ENCODE measurements at regions not wholly inside any gene's neighbourhood (a gene's known extent, or its start where the extent isn't known, plus 50 kb on each side); places are given as distances from the start of the nearest gene placed in this dataset.

DNA sequence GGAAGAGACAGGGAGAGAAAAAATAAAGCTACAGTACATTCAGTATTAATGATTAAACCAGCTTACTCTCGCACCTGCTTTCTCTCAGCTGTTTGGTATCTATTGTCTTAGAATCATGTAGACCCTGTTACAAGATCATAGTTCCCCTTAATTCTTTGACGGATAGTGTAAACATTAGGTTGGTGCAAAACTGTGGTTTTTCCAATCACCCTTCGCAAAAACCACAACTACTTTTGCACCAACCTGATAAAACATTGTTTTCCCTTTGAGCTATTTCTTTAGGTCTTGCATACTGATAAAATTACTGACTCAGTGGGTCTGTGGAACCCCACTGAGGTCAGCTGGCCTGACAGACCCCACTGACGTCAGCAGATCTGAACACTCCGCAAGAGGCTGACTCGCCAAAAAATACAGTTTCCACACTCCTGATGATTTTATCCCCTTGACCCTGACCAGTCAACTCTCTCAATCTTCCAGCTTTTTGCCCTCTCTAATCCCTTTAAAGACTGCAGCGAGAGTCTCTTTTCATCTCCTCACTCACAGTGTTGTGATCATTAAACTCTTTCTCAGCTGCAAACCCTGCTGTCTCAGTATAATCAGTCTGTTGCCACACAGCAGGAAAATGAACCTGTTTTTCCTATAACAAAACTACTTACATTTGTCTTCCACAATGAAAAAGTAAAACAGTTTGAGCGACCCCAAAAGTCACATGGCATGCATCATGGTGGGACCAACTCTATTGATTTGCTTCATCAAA lies 123.9 kb downstream of the SLITRK6 start:
- Histone ChIP-seq H3K9ac (ENCODE audit: low read length) (no peak overlapping the region), H3K4me3 (ENCODE audit: low read depth, low read length, poor library complexity, severe bottlenecking) (no peak overlapping the region), H2AFZ (ENCODE audit: low read length) (no peak overlapping the region), H4K20me1 (ENCODE audit: insufficient read depth, low read length) (no peaks in the 10 kb centered on the region), H3K9me3 (ENCODE audit: low read length) (0 out of 2 replicates have a peak, but pooled peaks cover 3% of the 10 kb centered on the region), H3K79me2 (ENCODE audit: insufficient read depth, low read length) (no peaks in the 10 kb centered on the region), H3K4me2 (ENCODE audit: low read length) (no peak overlapping the region), H3F3A (ENCODE audit: insufficient read depth, low read length) (no peaks in the 10 kb centered on the region), H3K36me3 (ENCODE audit: insufficient read depth, low read length) (no peaks in the 10 kb centered on the region), H3K27me3 (ENCODE audit: insufficient read depth, low read length) (no peaks in the 10 kb centered on the region), H3K27ac (ENCODE audit: low read depth, low read length, poor library complexity, severe bottlenecking) (no peak overlapping the region), H3K9me2 (ENCODE audit: low read depth, low read length) (no peaks in the 10 kb centered on the region), H3K4me1 (ENCODE audit: insufficient read depth, low read length, severe bottlenecking) (no peaks in the 10 kb centered on the region)
- TF ChIP-seq EZH2 (IDR thresholded peaks at IDR 0.05; ENCODE audit: borderline replicate concordance, low read length), result no peak
- TF ChIP-seq, protein P1, sequence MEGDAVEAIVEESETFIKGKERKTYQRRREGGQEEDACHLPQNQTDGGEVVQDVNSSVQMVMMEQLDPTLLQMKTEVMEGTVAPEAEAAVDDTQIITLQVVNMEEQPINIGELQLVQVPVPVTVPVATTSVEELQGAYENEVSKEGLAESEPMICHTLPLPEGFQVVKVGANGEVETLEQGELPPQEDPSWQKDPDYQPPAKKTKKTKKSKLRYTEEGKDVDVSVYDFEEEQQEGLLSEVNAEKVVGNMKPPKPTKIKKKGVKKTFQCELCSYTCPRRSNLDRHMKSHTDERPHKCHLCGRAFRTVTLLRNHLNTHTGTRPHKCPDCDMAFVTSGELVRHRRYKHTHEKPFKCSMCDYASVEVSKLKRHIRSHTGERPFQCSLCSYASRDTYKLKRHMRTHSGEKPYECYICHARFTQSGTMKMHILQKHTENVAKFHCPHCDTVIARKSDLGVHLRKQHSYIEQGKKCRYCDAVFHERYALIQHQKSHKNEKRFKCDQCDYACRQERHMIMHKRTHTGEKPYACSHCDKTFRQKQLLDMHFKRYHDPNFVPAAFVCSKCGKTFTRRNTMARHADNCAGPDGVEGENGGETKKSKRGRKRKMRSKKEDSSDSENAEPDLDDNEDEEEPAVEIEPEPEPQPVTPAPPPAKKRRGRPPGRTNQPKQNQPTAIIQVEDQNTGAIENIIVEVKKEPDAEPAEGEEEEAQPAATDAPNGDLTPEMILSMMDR (IDR thresholded peaks at IDR 0.05; ENCODE audit: low read length), result no peak

DNA sequence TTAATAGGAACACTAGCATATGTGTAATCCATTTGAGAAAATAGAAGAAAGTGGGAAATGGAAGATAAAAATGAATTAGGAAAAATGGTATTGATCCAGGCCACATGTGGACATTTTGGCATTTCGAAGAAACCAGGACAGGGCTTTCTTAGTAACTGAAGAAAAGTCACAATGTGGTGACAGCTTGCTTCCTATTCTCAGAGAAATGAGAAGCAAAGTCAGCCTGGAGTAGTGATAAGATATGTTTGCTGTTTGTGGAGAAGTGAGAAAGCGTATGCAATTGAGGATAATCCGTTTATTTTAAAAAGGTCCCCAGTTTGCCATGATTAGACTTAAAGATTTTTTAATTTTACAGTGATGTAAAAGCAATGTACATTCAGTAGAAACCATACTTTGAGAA lies 127.9 kb downstream of the SLITRK6 start:
- H3K4me2 ChIP-seq (ENCODE audit: low read length), result no peak overlapping the region
- no peak overlapping the region for H3K9ac ChIP-seq (ENCODE audit: low read length)
- H3K9me2 ChIP-seq (ENCODE audit: low read depth, low read length), result no peaks in the 10 kb centered on the region
- no peaks in the 10 kb centered on the region for H4K20me1 ChIP-seq (ENCODE audit: insufficient read depth, low read length)
- H3F3A ChIP-seq (ENCODE audit: insufficient read depth, low read length), result no peaks in the 10 kb centered on the region
- no peaks in the 10 kb centered on the region for H3K27me3 ChIP-seq (ENCODE audit: insufficient read depth, low read length)
- H3K4me1 ChIP-seq (ENCODE audit: insufficient read depth, low read length, severe bottlenecking), result no peaks in the 10 kb centered on the region
- H3K27ac ChIP-seq (ENCODE audit: low read depth, low read length, poor library complexity, severe bottlenecking), result no peak overlapping the region
- no peaks in the 10 kb centered on the region for H3K79me2 ChIP-seq (ENCODE audit: insufficient read depth, low read length)
- H3K4me3 ChIP-seq (ENCODE audit: low read depth, low read length, poor library complexity, severe bottlenecking), result no peak overlapping the region
- H3K36me3 ChIP-seq (ENCODE audit: insufficient read depth, low read length), result no peaks in the 10 kb centered on the region
- TF ChIP-seq, protein P1 (IDR thresholded peaks at IDR 0.05; ENCODE audit: low read length), result no peak
- TF ChIP-seq EZH2 (IDR thresholded peaks at IDR 0.05; ENCODE audit: borderline replicate concordance, low read length), result no peak
- 0 out of 2 replicates have a peak, but pooled peaks cover 3% of the 10 kb centered on the region for H3K9me3 ChIP-seq (ENCODE audit: low read length)
- H2AFZ ChIP-seq (ENCODE audit: low read length), result no peak overlapping the region

DNA sequence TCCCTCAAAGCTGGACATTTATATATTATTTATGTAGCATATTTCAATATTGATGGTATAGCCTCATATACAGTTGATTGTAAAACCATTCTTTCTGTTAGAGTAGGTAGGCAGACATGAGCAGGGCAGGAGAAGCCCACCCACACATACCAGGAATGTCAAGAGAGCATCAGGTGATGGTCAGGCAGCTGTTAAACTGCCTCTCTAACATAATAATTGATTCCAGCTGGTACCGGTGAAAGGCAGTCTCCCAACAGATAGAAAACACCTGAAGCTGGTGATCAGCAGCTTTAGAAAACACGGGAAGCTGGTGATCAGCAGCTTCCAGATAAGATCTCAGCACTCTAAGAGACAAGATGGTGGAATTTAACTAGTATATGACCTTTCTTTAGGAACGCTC lies 132.9 kb downstream of the SLITRK6 start:
- H3K79me2 ChIP-seq (ENCODE audit: insufficient read depth, low read length), result no peaks in the 10 kb centered on the region

More for the DNA sequence above, 132.9 kb downstream of the SLITRK6 start:
- Histone ChIP-seq H3K9me2 (ENCODE audit: low read depth, low read length) (no peaks in the 10 kb centered on the region), H2AFZ (ENCODE audit: low read length) (no peak overlapping the region), H3K27ac (ENCODE audit: low read depth, low read length, poor library complexity, severe bottlenecking) (no peak overlapping the region), H3K9ac (ENCODE audit: low read length) (no peak overlapping the region), H3K4me3 (ENCODE audit: low read depth, low read length, poor library complexity, severe bottlenecking) (no peak overlapping the region), H3K4me2 (ENCODE audit: low read length) (no peak overlapping the region), H4K20me1 (ENCODE audit: insufficient read depth, low read length) (no peaks in the 10 kb centered on the region), H3K9me3 (ENCODE audit: low read length) (no peaks in the 10 kb centered on the region), H3K4me1 (ENCODE audit: insufficient read depth, low read length, severe bottlenecking) (peaks cover 6% of the 10 kb centered on the region), H3F3A (ENCODE audit: insufficient read depth, low read length) (no peaks in the 10 kb centered on the region), H3K27me3 (ENCODE audit: insufficient read depth, low read length) (no peaks in the 10 kb centered on the region), H3K36me3 (ENCODE audit: insufficient read depth, low read length) (no peaks in the 10 kb centered on the region)
- TF ChIP-seq, protein P1 (IDR thresholded peaks at IDR 0.05; ENCODE audit: low read length), result no peak
- no peak for TF ChIP-seq EZH2 (IDR thresholded peaks at IDR 0.05; ENCODE audit: borderline replicate concordance, low read length)
